Fibroblast of skin of abdomen (primary cell): ENCODE measurements at regions not wholly inside any gene's neighbourhood (a gene's known extent, or its start where the extent isn't known, plus 50 kb on each side); places are given as distances from the start of the nearest gene placed in this dataset.
A peak's percentile ranks its signal among the peaks of the same experiment; 100 is the strongest.

Experiments
- DNase-seq: peaks from one replicate; pipeline ENCODE4 v3.0.0-alpha.2; 2013

DNA sequence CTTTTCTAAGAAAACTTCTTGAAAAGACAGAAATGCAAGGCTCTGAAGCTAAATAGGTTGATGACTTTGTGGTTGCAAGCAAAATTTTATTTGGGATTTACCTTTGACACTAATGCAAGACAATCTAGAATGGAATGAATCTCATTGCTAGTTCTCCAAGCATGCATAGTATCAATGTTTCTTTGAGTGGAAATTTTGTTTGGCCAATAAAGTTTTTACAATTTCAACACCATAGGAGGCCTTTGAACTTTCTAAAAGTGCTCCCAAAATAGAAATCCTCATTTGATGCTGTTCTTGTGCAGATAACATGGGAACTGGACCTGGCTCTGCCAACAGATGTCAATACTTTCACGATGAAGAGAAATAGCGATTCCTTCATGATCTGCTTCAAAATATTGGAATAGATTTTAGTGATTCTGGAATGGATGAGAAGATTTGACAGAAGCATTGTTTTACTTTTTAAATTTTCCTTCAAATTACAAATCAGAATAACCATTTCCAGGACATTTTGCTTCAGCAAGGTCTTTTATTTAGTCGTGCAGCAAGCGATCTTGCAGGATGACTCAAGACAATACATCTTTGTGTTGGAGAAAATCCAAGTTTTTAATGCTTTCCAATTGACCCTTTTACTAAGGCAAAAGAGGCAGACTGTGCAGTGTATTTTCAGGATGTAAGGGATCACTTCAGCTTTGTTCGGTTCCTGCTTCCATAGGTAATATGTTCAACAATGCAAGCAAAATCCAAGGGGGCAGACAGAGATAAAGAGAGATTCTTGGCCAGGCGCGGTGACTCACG is 51.7 kb upstream of the OTUD4 start:
- peak; percentile 86 for DNase-seq

DNA sequence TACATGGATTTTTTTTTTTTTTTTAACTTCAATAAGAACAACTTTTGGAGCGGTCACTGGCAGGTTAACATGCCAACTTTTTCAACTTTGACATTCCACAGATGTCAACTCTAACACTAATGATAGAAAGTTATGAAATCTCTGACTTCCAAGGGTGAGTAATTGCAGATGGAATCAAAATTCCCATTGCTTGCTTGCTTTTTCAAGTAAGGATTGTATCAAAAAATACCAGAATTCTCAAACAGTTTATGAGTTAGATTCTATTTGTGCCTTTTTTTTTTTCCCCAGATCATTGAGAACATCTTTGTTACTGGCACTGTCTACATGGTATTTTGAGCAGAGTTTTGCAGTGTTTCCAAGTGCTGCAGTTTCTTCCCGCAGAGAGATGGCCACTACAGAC is 50.3 kb upstream of the OTUD4 start:
- DNase-seq = peak; percentile 79
